Nephron progenitor cell (in vitro differentiated cells): ENCODE measurements at regions not wholly inside any gene's neighbourhood (a gene's known extent, or its start where the extent isn't known, plus 50 kb on each side); places are given as distances from the start of the nearest gene placed in this dataset.

Experiments
- DNase-seq: peaks from one replicate; pipeline ENCODE4 v3.0.0; 2021
- H3K27ac Mint-ChIP-seq: 2 replicates; pipeline ENCODE4 v1.8.0; 2021; ENCODE audit warnings: mild to moderate bottlenecking, moderate library complexity, mixed read lengths
- H3K27me3 Mint-ChIP-seq: 2 replicates; pipeline ENCODE4 v1.8.0; 2021; ENCODE audit warnings: mild to moderate bottlenecking, low read depth, mixed read lengths; ENCODE audit not compliant: poor library complexity
- H3K36me3 Mint-ChIP-seq: 2 replicates; pipeline ENCODE4 v1.8.0; 2021; ENCODE audit warnings: low read depth, mixed read lengths
- H3K4me1 Mint-ChIP-seq: 2 replicates; pipeline ENCODE4 v1.8.0; 2021; ENCODE audit warnings: mixed read lengths
- H3K4me3 Mint-ChIP-seq: 2 replicates; pipeline ENCODE4 v1.8.0; 2021; ENCODE audit warnings: mild to moderate bottlenecking, moderate library complexity, mixed read lengths
- H3K9me3 Mint-ChIP-seq: 2 replicates; pipeline ENCODE4 v1.8.0; 2021; ENCODE audit warnings: mild to moderate bottlenecking, moderate library complexity, mixed read lengths
- TF ChIP-seq, protein P1 (sequence below): fragments of 200-600 bp; sonication (generic); IDR thresholded peaks from 2 replicates; pipeline ENCODE4 v1.5.0; 2021; ENCODE audit warnings: antibody characterized with exemption

DNA sequence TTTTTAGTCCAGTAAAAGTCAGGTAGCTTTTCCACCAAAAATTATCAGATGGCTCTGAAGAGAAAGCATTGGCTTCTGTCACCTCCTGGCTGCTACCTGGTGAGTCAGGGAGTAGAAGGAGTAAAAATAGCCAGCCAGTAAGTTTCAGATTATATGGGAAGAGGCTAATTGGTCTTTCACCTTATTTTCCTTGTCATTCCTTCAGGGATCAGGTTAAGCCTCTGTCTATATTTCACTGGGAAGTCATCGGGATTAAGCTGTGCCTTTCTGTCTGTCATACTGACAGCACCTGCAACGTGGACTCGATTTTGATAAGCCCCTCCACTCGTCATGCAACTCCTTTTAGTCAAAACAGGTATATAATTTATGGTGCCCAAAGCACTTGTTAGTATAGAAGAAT, 380.7 kb upstream of the CELF4 start:
- H3K4me3 Mint-ChIP-seq: no peak overlapping the region
- TF ChIP-seq, protein P1, sequence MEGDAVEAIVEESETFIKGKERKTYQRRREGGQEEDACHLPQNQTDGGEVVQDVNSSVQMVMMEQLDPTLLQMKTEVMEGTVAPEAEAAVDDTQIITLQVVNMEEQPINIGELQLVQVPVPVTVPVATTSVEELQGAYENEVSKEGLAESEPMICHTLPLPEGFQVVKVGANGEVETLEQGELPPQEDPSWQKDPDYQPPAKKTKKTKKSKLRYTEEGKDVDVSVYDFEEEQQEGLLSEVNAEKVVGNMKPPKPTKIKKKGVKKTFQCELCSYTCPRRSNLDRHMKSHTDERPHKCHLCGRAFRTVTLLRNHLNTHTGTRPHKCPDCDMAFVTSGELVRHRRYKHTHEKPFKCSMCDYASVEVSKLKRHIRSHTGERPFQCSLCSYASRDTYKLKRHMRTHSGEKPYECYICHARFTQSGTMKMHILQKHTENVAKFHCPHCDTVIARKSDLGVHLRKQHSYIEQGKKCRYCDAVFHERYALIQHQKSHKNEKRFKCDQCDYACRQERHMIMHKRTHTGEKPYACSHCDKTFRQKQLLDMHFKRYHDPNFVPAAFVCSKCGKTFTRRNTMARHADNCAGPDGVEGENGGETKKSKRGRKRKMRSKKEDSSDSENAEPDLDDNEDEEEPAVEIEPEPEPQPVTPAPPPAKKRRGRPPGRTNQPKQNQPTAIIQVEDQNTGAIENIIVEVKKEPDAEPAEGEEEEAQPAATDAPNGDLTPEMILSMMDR: no peak
- no peak overlapping the region for H3K27ac Mint-ChIP-seq
- H3K27me3 Mint-ChIP-seq: peaks cover 7% of the 10 kb centered on the region
- peaks cover 5% of the 10 kb centered on the region for H3K4me1 Mint-ChIP-seq
- no peaks in the 10 kb centered on the region for H3K36me3 Mint-ChIP-seq
- no peak for DNase-seq
- H3K9me3 Mint-ChIP-seq: peaks cover 3% of the 10 kb centered on the region

DNA sequence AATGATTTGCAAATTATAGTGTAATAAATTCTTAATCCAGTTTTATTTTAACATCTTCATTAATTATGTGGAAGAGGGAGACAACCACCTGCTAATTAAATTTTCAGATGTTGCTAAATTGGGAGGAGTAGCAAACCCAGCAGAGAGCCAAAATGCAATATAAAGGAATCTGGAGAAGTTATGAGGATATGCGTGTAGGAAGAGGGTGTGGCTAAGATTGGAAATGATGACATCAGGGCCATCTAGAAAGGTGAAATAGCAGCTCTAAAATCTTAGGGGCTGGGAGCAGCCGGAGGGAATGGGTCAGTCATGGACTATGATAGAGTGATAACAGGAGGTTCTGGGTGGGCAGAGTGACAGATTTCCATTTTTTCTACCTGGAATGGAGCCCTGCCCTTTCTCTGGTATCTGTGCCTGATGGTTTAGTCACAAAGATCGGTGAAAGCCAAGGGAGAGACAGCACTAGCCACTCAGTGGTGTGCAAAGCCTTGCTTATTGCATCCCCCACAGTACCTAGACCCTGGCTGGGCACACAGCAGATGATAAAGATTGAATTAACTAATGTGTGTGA, 379.2 kb upstream of the CELF4 start:
- Mint-ChIP-seq H3K4me1 (peaks cover 5% of the 10 kb centered on the region), H3K27me3 (peaks cover 7% of the 10 kb centered on the region), H3K27ac (no peak overlapping the region), H3K9me3 (peaks cover 7% of the 10 kb centered on the region), H3K36me3 (no peaks in the 10 kb centered on the region), H3K4me3 (no peak overlapping the region)
- TF ChIP-seq, protein P1: no peak
- no peak for DNase-seq

DNA sequence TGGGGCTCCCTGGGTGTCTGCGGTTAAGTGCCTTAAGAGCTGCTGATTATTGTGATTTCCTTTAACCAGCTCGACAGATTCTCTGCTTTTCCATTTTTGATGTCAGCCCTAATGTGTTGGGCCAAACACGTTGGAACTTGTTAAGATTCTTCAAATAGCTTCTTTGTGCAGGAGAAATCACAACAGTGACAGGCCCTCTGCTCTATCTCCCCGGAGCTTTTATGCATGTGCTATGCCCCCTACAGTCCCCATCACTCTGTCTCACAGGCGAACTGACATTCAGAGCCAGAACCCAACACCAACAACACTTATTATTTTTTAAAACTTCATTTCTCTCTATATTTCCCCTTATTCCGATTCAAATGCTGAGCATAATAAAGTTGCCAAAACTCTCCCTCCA, 371.7 kb upstream of the CELF4 start:
- Mint-ChIP-seq H3K4me3 (no peak overlapping the region), H3K4me1 (no peaks in the 10 kb centered on the region), H3K27me3 (peaks cover 2% of the 10 kb centered on the region), H3K9me3 (peaks cover 27% of the 10 kb centered on the region), H3K36me3 (no peaks in the 10 kb centered on the region), H3K27ac (no peak overlapping the region)
- DNase-seq: no peak
- TF ChIP-seq, protein P1: no peak

DNA sequence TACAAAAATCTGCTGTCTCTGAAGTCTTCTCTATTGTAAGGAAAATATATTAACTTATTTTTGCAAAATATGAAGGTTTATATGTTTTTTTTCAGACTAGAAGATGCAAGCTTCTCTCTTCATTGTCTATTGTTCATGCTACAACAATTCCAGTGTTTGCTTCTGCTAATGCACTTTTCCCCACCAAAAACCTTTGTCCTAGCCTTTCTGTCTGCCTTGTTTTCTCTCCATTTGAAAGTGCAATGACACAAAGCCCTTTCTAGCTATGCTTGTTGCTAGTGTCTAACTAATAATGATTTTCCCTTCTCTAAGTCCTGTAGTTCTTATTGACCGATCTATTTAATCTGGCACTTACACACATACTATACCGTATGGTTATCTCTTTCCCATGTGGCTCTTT, 369.5 kb upstream of the CELF4 start:
- TF ChIP-seq, protein P1: no peak
- H3K36me3 Mint-ChIP-seq: no peaks in the 10 kb centered on the region
- no peak overlapping the region for H3K27ac Mint-ChIP-seq
- H3K4me1 Mint-ChIP-seq: no peaks in the 10 kb centered on the region
- H3K4me3 Mint-ChIP-seq: no peak overlapping the region
- H3K27me3 Mint-ChIP-seq: peaks cover 2% of the 10 kb centered on the region
- no peak for DNase-seq
- H3K9me3 Mint-ChIP-seq: peaks cover 38% of the 10 kb centered on the region

DNA sequence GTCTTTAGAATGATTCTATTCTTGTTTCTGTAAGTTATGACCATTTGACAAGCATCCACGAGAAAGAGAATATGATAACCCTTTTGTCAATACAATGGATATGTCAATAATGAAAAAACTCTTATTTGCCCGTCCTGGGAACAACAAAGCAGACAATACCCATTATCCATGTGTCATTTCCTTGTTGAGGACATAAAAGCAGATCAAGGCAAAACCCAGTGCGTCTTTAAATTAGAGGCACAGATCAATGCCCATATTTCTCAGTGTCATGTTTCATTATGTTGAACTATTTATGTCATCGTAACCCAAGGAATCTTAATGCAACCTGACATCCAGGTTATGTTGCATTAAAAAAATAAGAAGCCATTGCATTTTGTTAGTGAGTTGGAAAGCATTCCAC, 365.0 kb upstream of the CELF4 start:
- peaks cover 15% of the 10 kb centered on the region for H3K9me3 Mint-ChIP-seq
- H3K4me1 Mint-ChIP-seq: no peaks in the 10 kb centered on the region
- no peaks in the 10 kb centered on the region for H3K36me3 Mint-ChIP-seq
- TF ChIP-seq, protein P1: no peak
- no peak overlapping the region for H3K4me3 Mint-ChIP-seq
- no peaks in the 10 kb centered on the region for H3K27me3 Mint-ChIP-seq
- no peak for DNase-seq
- no peak overlapping the region for H3K27ac Mint-ChIP-seq

DNA sequence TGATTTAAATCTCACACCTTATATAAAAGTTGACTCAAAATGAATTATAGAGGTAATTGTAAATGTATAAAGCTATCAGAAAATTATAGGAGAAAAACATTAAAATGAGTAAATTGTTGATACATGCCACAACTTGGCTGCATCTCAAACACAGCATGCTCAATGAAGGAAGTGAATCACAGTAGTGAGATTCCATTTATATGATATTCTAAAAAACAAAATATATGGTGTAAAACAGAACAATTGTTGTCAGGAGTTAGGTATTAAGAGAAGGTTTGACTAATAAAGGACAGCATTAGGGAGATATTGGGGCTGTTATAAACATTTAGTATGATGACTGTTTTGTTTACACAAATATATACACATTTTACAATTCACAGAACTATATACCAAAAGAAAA, 356.6 kb upstream of the CELF4 start:
- TF ChIP-seq, protein P1: no peak
- H3K9me3 Mint-ChIP-seq: no peaks in the 10 kb centered on the region
- no peaks in the 10 kb centered on the region for H3K36me3 Mint-ChIP-seq
- H3K4me1 Mint-ChIP-seq: no peaks in the 10 kb centered on the region
- no peak overlapping the region for H3K27ac Mint-ChIP-seq
- DNase-seq: no peak
- H3K4me3 Mint-ChIP-seq: no peak overlapping the region
- peaks cover 3% of the 10 kb centered on the region for H3K27me3 Mint-ChIP-seq
